ENCODE measurements at regions not wholly inside any gene's neighbourhood (a gene's known extent, or its start where the extent isn't known, plus 50 kb on each side); places are given as distances from the start of the nearest gene placed in this dataset.

DNA sequence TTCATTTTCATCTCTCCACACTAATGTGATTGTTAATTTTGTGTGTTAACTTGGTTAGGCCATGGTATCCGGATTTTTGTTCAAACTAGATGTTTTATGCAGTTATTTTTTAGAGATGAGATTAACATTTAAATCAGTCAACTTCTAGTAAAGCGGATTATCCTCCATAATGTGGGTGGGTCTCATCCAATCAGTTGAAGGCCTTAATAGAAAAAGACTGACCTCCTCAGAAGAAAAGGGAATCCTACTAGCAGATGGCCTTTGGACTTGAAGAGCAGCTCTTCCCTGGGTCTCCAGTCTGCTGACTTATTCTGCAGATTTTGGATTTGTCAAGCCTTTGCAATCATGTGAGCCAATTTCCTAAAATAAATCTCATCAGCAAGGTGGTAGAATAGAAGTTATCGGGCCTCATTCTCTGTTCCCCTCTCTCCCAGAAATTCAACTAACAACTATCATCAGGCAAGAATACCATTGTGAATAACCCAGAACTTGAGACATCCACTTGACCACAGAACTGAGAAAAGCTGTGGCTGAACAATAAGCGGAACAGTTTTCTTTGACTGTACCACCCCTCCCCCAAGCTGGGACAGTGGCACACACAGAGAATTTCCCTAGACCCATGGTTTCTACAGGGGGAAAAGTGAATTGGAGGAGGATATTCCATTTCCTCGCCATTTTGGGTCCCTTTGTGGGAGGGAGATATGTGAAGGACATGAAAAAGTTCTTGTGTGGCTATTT is 323.0 kb downstream of the UTRN start:
- no peaks in the 10 kb centered on the region for H3K27me3 ChIP-seq (ENCODE audit: low read length)
- H3K9me2 ChIP-seq (replicated peaks; ENCODE audit: insufficient read depth, low read length), result no peaks in the 10 kb centered on the region
- no peak overlapping the region for H2AFZ ChIP-seq (ENCODE audit: low read length)
- H3K4me1 ChIP-seq (ENCODE audit: low read length), result no peaks in the 10 kb centered on the region
- no peak overlapping the region for H3K27ac ChIP-seq (ENCODE audit: low read length)
- no peak overlapping the region for H3K4me3 ChIP-seq (ENCODE audit: low read length)
- H3K79me2 ChIP-seq (ENCODE audit: low read length), result no peaks in the 10 kb centered on the region
- no peak overlapping the region for H3K4me2 ChIP-seq (ENCODE audit: low read depth, low read length, poor library complexity, severe bottlenecking)
- no peak overlapping the region for H3K9ac ChIP-seq (ENCODE audit: low read length)
- no peaks in the 10 kb centered on the region for H3K36me3 ChIP-seq (ENCODE audit: insufficient read depth, low read length)
- no peaks in the 10 kb centered on the region for H3K9me3 ChIP-seq (ENCODE audit: low read length)
- H4K20me1 ChIP-seq (ENCODE audit: insufficient read depth, low read depth, low read length), result no peaks in the 10 kb centered on the region
- DNase-seq, result no peak

DNA sequence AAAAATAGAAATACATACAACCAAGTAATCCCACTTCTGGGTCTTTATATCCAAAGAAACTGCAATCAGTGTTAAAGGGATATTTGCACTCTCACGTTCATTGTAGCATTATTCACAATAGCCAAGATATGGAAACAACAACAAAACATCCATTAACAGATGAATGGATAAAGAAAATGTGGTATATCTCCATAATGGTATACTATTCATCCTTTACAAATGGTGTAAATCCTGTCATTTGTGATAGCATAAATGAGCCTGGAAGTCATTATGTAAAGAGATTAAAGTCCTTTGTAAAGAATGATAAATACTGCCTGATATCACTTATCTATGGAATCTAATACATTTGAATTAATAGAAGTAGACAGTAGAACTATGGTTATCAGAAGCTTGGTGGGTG is 327.7 kb downstream of the UTRN start:
- Histone ChIP-seq H4K20me1 (ENCODE audit: insufficient read depth, low read depth, low read length) (no peaks in the 10 kb centered on the region), H3K79me2 (ENCODE audit: low read length) (no peaks in the 10 kb centered on the region), H3K9me3 (ENCODE audit: low read length) (no peaks in the 10 kb centered on the region), H3K27ac (ENCODE audit: low read length) (no peak overlapping the region), H3K9ac (ENCODE audit: low read length) (no peak overlapping the region), H3K4me2 (ENCODE audit: low read depth, low read length, poor library complexity, severe bottlenecking) (no peak overlapping the region), H3K36me3 (ENCODE audit: insufficient read depth, low read length) (no peaks in the 10 kb centered on the region), H3K4me3 (ENCODE audit: low read length) (no peak overlapping the region), H3K27me3 (ENCODE audit: low read length) (no peaks in the 10 kb centered on the region), H3K4me1 (ENCODE audit: low read length) (no peaks in the 10 kb centered on the region), H2AFZ (ENCODE audit: low read length) (no peak overlapping the region), H3K9me2 (replicated peaks; ENCODE audit: insufficient read depth, low read length) (no peaks in the 10 kb centered on the region)
- no peak for DNase-seq

DNA sequence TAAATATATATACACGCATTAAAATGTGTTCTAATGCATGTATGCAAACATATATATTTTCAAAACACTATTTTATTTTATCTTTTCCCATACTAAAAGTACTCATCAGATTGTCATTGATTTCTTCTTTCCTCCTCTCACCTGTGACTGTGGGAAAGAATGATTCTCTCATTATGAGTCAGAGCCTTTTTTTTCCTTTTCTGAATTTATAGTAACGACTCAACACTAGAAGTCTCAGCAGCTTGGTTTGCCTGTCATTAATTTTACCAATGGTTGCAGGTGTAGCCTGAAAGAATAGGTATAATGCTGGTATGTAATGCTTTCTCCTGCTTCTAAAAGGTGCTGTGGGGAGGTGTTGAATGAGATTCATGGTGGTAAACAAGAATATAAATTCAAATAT is 328.7 kb downstream of the UTRN start:
- H3K4me1 ChIP-seq (ENCODE audit: low read length), result no peaks in the 10 kb centered on the region
- no peak overlapping the region for H3K9ac ChIP-seq (ENCODE audit: low read length)
- H4K20me1 ChIP-seq (ENCODE audit: insufficient read depth, low read depth, low read length), result no peaks in the 10 kb centered on the region
- no peak overlapping the region for H2AFZ ChIP-seq (ENCODE audit: low read length)
- no peaks in the 10 kb centered on the region for H3K79me2 ChIP-seq (ENCODE audit: low read length)
- H3K4me3 ChIP-seq (ENCODE audit: low read length), result no peak overlapping the region
- no peaks in the 10 kb centered on the region for H3K9me3 ChIP-seq (ENCODE audit: low read length)
- no peak overlapping the region for H3K4me2 ChIP-seq (ENCODE audit: low read depth, low read length, poor library complexity, severe bottlenecking)
- H3K27ac ChIP-seq (ENCODE audit: low read length), result no peak overlapping the region
- no peaks in the 10 kb centered on the region for H3K9me2 ChIP-seq (replicated peaks; ENCODE audit: insufficient read depth, low read length)
- no peaks in the 10 kb centered on the region for H3K27me3 ChIP-seq (ENCODE audit: low read length)
- H3K36me3 ChIP-seq (ENCODE audit: insufficient read depth, low read length), result no peaks in the 10 kb centered on the region
- no peak for DNase-seq

DNA sequence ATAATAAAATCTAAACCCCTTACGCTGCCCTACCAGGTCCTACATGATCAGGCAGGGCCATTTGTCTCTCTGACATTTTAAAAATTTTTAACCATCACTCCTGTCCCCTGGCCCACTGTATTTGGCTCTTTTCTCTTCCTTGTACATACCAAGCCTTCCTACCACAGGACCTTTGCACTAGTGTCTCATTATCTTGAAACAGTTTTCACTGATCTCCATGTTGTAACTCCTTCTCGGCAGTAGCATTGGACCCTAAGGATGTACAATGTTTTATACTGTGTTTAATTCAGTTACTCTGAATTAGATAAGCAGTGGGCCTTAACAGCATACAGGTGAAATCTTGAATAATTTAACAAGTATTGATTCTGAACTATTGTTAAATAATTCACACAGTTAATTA is 330.7 kb downstream of the UTRN start:
- H3K4me2 ChIP-seq (ENCODE audit: low read depth, low read length, poor library complexity, severe bottlenecking), result no peak overlapping the region
- no peak overlapping the region for H3K27ac ChIP-seq (ENCODE audit: low read length)
- no peak for DNase-seq
- no peak overlapping the region for H2AFZ ChIP-seq (ENCODE audit: low read length)
- H3K36me3 ChIP-seq (ENCODE audit: insufficient read depth, low read length), result no peaks in the 10 kb centered on the region
- no peaks in the 10 kb centered on the region for H3K79me2 ChIP-seq (ENCODE audit: low read length)
- no peak overlapping the region for H3K4me3 ChIP-seq (ENCODE audit: low read length)
- H4K20me1 ChIP-seq (ENCODE audit: insufficient read depth, low read depth, low read length), result no peaks in the 10 kb centered on the region
- H3K27me3 ChIP-seq (ENCODE audit: low read length), result no peaks in the 10 kb centered on the region
- no peaks in the 10 kb centered on the region for H3K9me2 ChIP-seq (replicated peaks; ENCODE audit: insufficient read depth, low read length)
- H3K9me3 ChIP-seq (ENCODE audit: low read length), result no peaks in the 10 kb centered on the region
- no peaks in the 10 kb centered on the region for H3K4me1 ChIP-seq (ENCODE audit: low read length)
- H3K9ac ChIP-seq (ENCODE audit: low read length), result no peak overlapping the region

DNA sequence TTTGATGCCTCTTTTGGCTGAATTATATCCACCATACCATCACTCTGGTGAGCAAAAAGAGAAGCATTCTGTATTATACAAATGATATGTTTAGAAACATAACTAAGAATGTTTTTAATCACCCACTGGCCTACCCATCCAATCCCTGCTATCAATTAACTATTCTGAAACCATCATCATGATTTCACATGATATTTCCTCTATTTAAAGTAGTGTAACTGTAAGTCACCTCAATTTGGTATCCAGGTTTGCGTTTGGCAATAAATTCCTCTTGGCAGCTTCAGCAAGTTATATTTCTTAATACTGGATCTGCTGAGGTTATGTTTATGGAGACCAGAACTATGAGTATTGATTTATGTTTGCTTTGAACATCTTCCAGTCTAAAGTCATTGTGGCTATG is 332.1 kb downstream of the UTRN start:
- Histone ChIP-seq H2AFZ (ENCODE audit: low read length) (no peak overlapping the region), H3K9ac (ENCODE audit: low read length) (no peak overlapping the region), H3K36me3 (ENCODE audit: insufficient read depth, low read length) (no peaks in the 10 kb centered on the region), H3K9me3 (ENCODE audit: low read length) (no peaks in the 10 kb centered on the region), H3K4me2 (ENCODE audit: low read depth, low read length, poor library complexity, severe bottlenecking) (no peak overlapping the region), H3K79me2 (ENCODE audit: low read length) (no peaks in the 10 kb centered on the region), H3K27ac (ENCODE audit: low read length) (no peak overlapping the region), H3K4me1 (ENCODE audit: low read length) (no peaks in the 10 kb centered on the region), H3K9me2 (replicated peaks; ENCODE audit: insufficient read depth, low read length) (no peaks in the 10 kb centered on the region), H4K20me1 (ENCODE audit: insufficient read depth, low read depth, low read length) (no peaks in the 10 kb centered on the region), H3K4me3 (ENCODE audit: low read length) (no peak overlapping the region), H3K27me3 (ENCODE audit: low read length) (no peaks in the 10 kb centered on the region)
- no peak for DNase-seq

DNA sequence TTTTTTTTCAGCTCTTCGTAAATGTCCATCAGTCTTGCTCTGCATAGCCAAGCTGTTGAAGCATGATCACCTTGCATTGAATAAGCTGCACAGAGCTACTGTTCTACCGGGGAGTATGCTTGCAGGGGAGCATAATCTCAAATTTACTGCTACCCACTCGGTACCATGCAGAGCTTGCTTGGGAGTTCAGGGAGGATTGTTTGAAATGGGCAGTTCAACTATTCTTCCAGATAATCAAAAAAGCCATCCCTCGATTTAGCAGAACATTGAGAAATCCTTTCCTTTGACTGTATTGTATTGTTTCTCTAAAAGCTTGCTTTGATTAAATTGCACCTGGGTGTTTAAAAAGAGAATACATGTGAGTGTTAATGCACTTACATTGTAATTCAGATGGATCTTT is 332.6 kb downstream of the UTRN start:
- no peak overlapping the region for H3K4me3 ChIP-seq (ENCODE audit: low read length)
- H4K20me1 ChIP-seq (ENCODE audit: insufficient read depth, low read depth, low read length), result no peaks in the 10 kb centered on the region
- no peak overlapping the region for H2AFZ ChIP-seq (ENCODE audit: low read length)
- no peaks in the 10 kb centered on the region for H3K79me2 ChIP-seq (ENCODE audit: low read length)
- H3K27ac ChIP-seq (ENCODE audit: low read length), result no peak overlapping the region
- H3K9me3 ChIP-seq (ENCODE audit: low read length), result no peaks in the 10 kb centered on the region
- no peaks in the 10 kb centered on the region for H3K36me3 ChIP-seq (ENCODE audit: insufficient read depth, low read length)
- no peaks in the 10 kb centered on the region for H3K9me2 ChIP-seq (replicated peaks; ENCODE audit: insufficient read depth, low read length)
- H3K4me2 ChIP-seq (ENCODE audit: low read depth, low read length, poor library complexity, severe bottlenecking), result no peak overlapping the region
- H3K9ac ChIP-seq (ENCODE audit: low read length), result no peak overlapping the region
- no peak for DNase-seq
- H3K27me3 ChIP-seq (ENCODE audit: low read length), result no peaks in the 10 kb centered on the region
- no peaks in the 10 kb centered on the region for H3K4me1 ChIP-seq (ENCODE audit: low read length)

DNA sequence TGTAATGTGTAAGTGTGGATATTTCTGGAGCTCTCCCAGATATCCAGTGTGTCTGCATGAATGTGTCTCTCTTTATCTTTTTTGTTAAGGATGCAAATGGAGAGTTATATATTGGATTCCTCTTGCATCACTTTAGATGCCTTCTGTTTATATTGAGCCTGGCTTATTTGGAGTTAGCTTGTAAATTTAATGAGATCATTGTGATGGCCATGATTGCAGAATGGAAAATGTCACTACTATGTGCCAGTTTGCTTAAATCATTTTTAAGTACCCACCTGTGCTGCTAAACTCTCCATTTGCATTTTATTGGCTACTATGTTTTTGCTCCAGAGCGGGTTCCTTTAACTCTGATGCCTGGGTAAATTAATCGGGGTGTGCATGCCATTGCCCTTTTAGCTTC is 334.8 kb downstream of the UTRN start:
- Histone ChIP-seq H3K27me3 (ENCODE audit: low read length) (no peaks in the 10 kb centered on the region), H3K27ac (ENCODE audit: low read length) (no peak overlapping the region), H4K20me1 (ENCODE audit: insufficient read depth, low read depth, low read length) (no peaks in the 10 kb centered on the region), H3K9me2 (replicated peaks; ENCODE audit: insufficient read depth, low read length) (no peaks in the 10 kb centered on the region), H3K9me3 (ENCODE audit: low read length) (no peaks in the 10 kb centered on the region), H3K9ac (ENCODE audit: low read length) (no peak overlapping the region), H3K4me3 (ENCODE audit: low read length) (no peak overlapping the region), H3K4me2 (ENCODE audit: low read depth, low read length, poor library complexity, severe bottlenecking) (no peak overlapping the region), H3K36me3 (ENCODE audit: insufficient read depth, low read length) (no peaks in the 10 kb centered on the region), H3K79me2 (ENCODE audit: low read length) (no peaks in the 10 kb centered on the region), H3K4me1 (ENCODE audit: low read length) (no peaks in the 10 kb centered on the region), H2AFZ (ENCODE audit: low read length) (no peak overlapping the region)
- DNase-seq, result no peak

DNA sequence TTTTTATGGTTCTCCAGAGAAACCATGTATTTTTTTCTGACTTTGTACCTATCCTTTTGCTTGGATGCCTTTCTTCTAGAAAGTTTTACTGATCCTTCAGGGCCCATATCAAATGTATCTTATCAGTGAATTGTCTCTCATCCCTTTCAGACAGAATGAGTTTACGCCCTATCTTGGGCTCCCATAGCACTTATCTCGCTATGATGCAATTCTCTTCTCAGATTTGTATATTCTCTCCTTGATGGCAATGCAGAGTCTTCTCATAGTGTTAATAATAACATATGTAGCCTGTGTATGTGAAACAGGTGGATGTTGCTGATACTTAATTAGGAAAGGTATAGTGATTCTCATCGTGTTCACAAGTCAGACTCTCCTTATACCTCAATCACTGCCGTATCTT is 336.2 kb downstream of the UTRN start:
- Histone ChIP-seq H3K9me3 (ENCODE audit: low read length) (no peaks in the 10 kb centered on the region), H4K20me1 (ENCODE audit: insufficient read depth, low read depth, low read length) (no peaks in the 10 kb centered on the region)
- DNase-seq, result no peak

DNA sequence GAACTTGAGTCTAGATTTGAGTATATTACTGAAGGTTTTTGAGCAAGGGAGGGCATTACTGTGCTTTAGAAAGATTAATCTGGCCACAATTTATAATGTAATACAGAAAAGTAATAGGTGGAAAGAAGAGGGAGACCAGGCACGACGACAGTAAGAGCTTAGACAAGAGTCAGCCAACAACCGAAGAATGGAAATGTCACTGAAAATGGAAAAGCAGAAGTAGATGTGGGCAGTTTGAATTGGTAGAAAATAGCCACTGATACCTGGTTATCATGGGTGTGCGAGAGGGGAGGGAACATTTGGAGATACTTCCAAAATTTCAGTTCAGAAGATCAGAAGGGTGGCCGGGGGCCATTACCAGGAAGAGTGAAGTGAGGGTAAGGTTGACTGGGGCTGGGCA is 339.1 kb downstream of the UTRN start:
- no peak overlapping the region for H3K4me2 ChIP-seq (ENCODE audit: low read depth, low read length, poor library complexity, severe bottlenecking)
- DNase-seq, result no peak
- no peaks in the 10 kb centered on the region for H3K36me3 ChIP-seq (ENCODE audit: insufficient read depth, low read length)
- H3K9me3 ChIP-seq (ENCODE audit: low read length), result no peaks in the 10 kb centered on the region
- H3K4me1 ChIP-seq (ENCODE audit: low read length), result no peaks in the 10 kb centered on the region
- H2AFZ ChIP-seq (ENCODE audit: low read length), result no peak overlapping the region
- no peaks in the 10 kb centered on the region for H3K9me2 ChIP-seq (replicated peaks; ENCODE audit: insufficient read depth, low read length)
- H3K27ac ChIP-seq (ENCODE audit: low read length), result no peak overlapping the region
- no peak overlapping the region for H3K4me3 ChIP-seq (ENCODE audit: low read length)
- H4K20me1 ChIP-seq (ENCODE audit: insufficient read depth, low read depth, low read length), result no peaks in the 10 kb centered on the region
- H3K79me2 ChIP-seq (ENCODE audit: low read length), result no peaks in the 10 kb centered on the region
- no peak overlapping the region for H3K9ac ChIP-seq (ENCODE audit: low read length)
- no peaks in the 10 kb centered on the region for H3K27me3 ChIP-seq (ENCODE audit: low read length)

More for the DNA sequence above, 336.2 kb downstream of the UTRN start:
- Histone ChIP-seq H3K4me2 (ENCODE audit: low read depth, low read length, poor library complexity, severe bottlenecking) (no peak overlapping the region), H3K79me2 (ENCODE audit: low read length) (no peaks in the 10 kb centered on the region), H3K9ac (ENCODE audit: low read length) (no peak overlapping the region), H3K4me1 (ENCODE audit: low read length) (no peaks in the 10 kb centered on the region), H2AFZ (ENCODE audit: low read length) (no peak overlapping the region), H3K27ac (ENCODE audit: low read length) (no peak overlapping the region), H3K9me2 (replicated peaks; ENCODE audit: insufficient read depth, low read length) (no peaks in the 10 kb centered on the region), H3K4me3 (ENCODE audit: low read length) (no peak overlapping the region), H3K27me3 (ENCODE audit: low read length) (no peaks in the 10 kb centered on the region), H3K36me3 (ENCODE audit: insufficient read depth, low read length) (no peaks in the 10 kb centered on the region)
